HepG2 (cell line): ENCODE measurements at regions not wholly inside any gene's neighbourhood (a gene's known extent, or its start where the extent isn't known, plus 50 kb on each side); places are given as distances from the start of the nearest gene placed in this dataset.

ENCODE experiments used
- ATAC-seq: fragments of 200-7000 bp; cut with Tn5 transposase; 3 replicates; pipeline ENCODE4 v1.9.1; 2020; ENCODE audit warnings: mild to moderate bottlenecking, moderate library complexity
- BruUV-seq: library from RNA; stranded (reverse); fragments of 400-500 nt; replicated peaks from 2 replicates; lab custom pipeline; 2021; lab: Mats Ljungman, UMichigan
- CTCF ChIA-PET: fragments of 300-600 bp; formaldehyde crosslinking; extraction: SDS; loops from one replicate; lab custom pipeline; 2021; ENCODE audit warnings: low total read pairs, inconsistent platforms, low intra/inter-chr PET ratio; lab: Yijun Ruan, JAX
- POLR2A ChIA-PET: fragments of 350-600 bp; sonication (Branson Sonifier 250); formaldehyde crosslinking; loops from one replicate; lab custom pipeline; 2020; ENCODE audit warnings: antibody characterized with exemption, inconsistent platforms; lab: Yijun Ruan, JAX
- DNase-seq: peaks from one replicate; pipeline ENCODE4 v3.0.0-alpha.2; 2015; ENCODE audit warnings: low spot score
- FAIRE-seq: peaks from 3 replicates; lab custom pipeline; 2011; peaks lifted over from hg19 to GRCh38; lab: Jason Lieb, UNC
- H2AFZ ChIP-seq: one replicate; pipeline ENCODE4 v1.6.1; 2011; ENCODE audit warnings: low read length, inconsistent platforms
- H3K27ac ChIP-seq: fragments of 300-600 bp; 3 replicates; pipeline ENCODE4 v1.8.0; 2011; ENCODE audit warnings: mixed run types, mild to moderate bottlenecking, mixed read lengths, low read length, inconsistent platforms; ENCODE audit not compliant: insufficient read depth; ENCODE audit errors: extremely low read length
- H3K27me3 ChIP-seq, 2 experiments: fragments of 200-600 bp in 1 of 2; 2 replicates in 1 of 2; 3 replicates in 1 of 2; pipeline versions ENCODE4 v1.6.0 to v1.8.0; 2011; ENCODE audit warnings: low read length in 2 of 2, mild to moderate bottlenecking in 2 of 2, moderate library complexity in 2 of 2, inconsistent platforms in 1 of 2; ENCODE audit not compliant: insufficient read depth in 2 of 2, control insufficient read depth in 1 of 2
- H3K36me3 ChIP-seq, 2 experiments: fragments of 200-600 bp in 1 of 2; replicated peaks in 1 of 2; 2 replicates in 1 of 2; 3 replicates in 1 of 2; pipeline versions ENCODE4 v1.5.1 to v1.8.0; 2011; ENCODE audit warnings: low read length in 2 of 2, inconsistent platforms in 1 of 2; ENCODE audit not compliant: insufficient read depth in 2 of 2, control insufficient read depth in 1 of 2
- H3K4me1 ChIP-seq: 2 replicates; pipeline ENCODE4 v1.5.1; 2012; ENCODE audit warnings: low read length, inconsistent platforms; ENCODE audit not compliant: insufficient read depth
- H3K4me2 ChIP-seq: 2 replicates; pipeline ENCODE4 v1.6.0; 2011; ENCODE audit warnings: low read depth, low read length, inconsistent platforms
- H3K4me3 ChIP-seq, 3 experiments: fragments of 200-600 bp in 1 of 3; sonication (generic), shearing (Covaris generic) in 1 of 3; replicated peaks in 1 of 3; 2 replicates each; pipeline ENCODE4 v1.5.1; 2011 to 2016; ENCODE audit warnings: low read length in 3 of 3, inconsistent platforms in 2 of 3, low read depth in 2 of 3, mild to moderate bottlenecking in 2 of 3, control low read depth in 1 of 3, mixed read lengths in 1 of 3; ENCODE audit not compliant: insufficient read depth in 1 of 3
- H3K79me2 ChIP-seq: one replicate; pipeline ENCODE4 v1.6.1; 2011; ENCODE audit warnings: low read length, inconsistent platforms; ENCODE audit not compliant: insufficient read depth
- H3K9ac ChIP-seq: 2 replicates; pipeline ENCODE4 v1.6.0; 2011; ENCODE audit warnings: mild to moderate bottlenecking, low read depth, low read length, inconsistent platforms; ENCODE audit not compliant: insufficient read depth
- H3K9me3 ChIP-seq: 2 replicates; pipeline ENCODE4 v1.5.1; 2012; ENCODE audit warnings: mild to moderate bottlenecking, low read length
- H4K20me1 ChIP-seq: 2 replicates; pipeline ENCODE4 v1.6.0; 2011; ENCODE audit warnings: inconsistent platforms, mild to moderate bottlenecking, low read length, moderate library complexity; ENCODE audit not compliant: insufficient read depth
- ASH2L ChIP-seq: fragments of 300-600, 200-600 bp; sonication (generic); IDR thresholded peaks from 2 replicates; pipeline ENCODE4 v1.7.0; 2017; ENCODE audit warnings: low read depth, mild to moderate bottlenecking, moderate library complexity, mixed read lengths, low read length; ENCODE audit not compliant: insufficient read length
- DNMT1 ChIP-seq: sonication (generic); formaldehyde crosslinking; IDR thresholded peaks from 2 replicates; pipeline ENCODE4 v1.5.1; 2020; ENCODE audit warnings: mild to moderate bottlenecking, missing genetic modification reagents
- ELF3 ChIP-seq: IDR thresholded peaks from 2 replicates; pipeline ENCODE4 v1.6.1; 2016; ENCODE audit warnings: missing genetic modification reagents, missing compliant biosample characterization
- FOSL1 ChIP-seq: sonication (generic); formaldehyde crosslinking; IDR thresholded peaks from 2 replicates; pipeline ENCODE4 v1.9.0; 2021; ENCODE audit warnings: missing genetic modification reagents, borderline replicate concordance
- JUNB ChIP-seq: sonication (generic); formaldehyde crosslinking; IDR thresholded peaks from 2 replicates; pipeline ENCODE4 v1.8.0; 2022; ENCODE audit warnings: missing genetic modification reagents, mild to moderate bottlenecking, borderline replicate concordance
- PHB2 ChIP-seq: fragments of 450-650 bp; IDR thresholded peaks from 2 replicates; pipeline ENCODE4 v1.6.1; 2018; ENCODE audit not compliant: partially characterized antibody
- RFX5 ChIP-seq: IDR thresholded peaks from 2 replicates; pipeline ENCODE4 v1.6.1; 2011; ENCODE audit warnings: low read depth, low read length, improper control_type of control experiment
- STAG1 ChIP-seq: sonication (generic); formaldehyde crosslinking; IDR thresholded peaks from 2 replicates; pipeline ENCODE4 v1.4.0; 2020; ENCODE audit warnings: missing genetic modification reagents
- TEAD3 ChIP-seq: optimal IDR thresholded peaks from 2 replicates; pipeline ENCODE3; 2016; ENCODE audit warnings: borderline replicate concordance
- XBP1 ChIP-seq: sonication (generic); formaldehyde crosslinking; IDR thresholded peaks from 2 replicates; pipeline ENCODE4 v1.5.0; 2020; ENCODE audit warnings: missing genetic modification reagents
- ZNF33A ChIP-seq: sonication (generic); formaldehyde crosslinking; IDR thresholded peaks from 2 replicates; pipeline ENCODE4 v1.5.1; 2020; ENCODE audit warnings: missing genetic modification reagents, mild to moderate bottlenecking, moderate library complexity, borderline replicate concordance
- ZNF350 ChIP-seq: sonication (generic); formaldehyde crosslinking; IDR thresholded peaks from 2 replicates; pipeline ENCODE4 v1.4.0; 2020; ENCODE audit warnings: mild to moderate bottlenecking, low read depth, missing genetic modification reagents, borderline replicate concordance
- ZNF720 ChIP-seq: sonication (generic); formaldehyde crosslinking; IDR thresholded peaks from 2 replicates; pipeline ENCODE4 v1.4.0; 2020; ENCODE audit warnings: missing genetic modification reagents
- WGBS: methylation state at CpG from one replicate; pipeline ENCODE4 v1.1.6; 2017; ENCODE audit warnings: low lambda C conversion rate; 5-methylcytosine and 5-hydroxymethylcytosine counted together
- in situ Hi-C: cut with HindIII; loops from 2 replicates; pipeline ENCODE4 v1.10.0; 2017; ENCODE audit warnings: low pct_unique_long_range_greater_than_20kb; ENCODE audit not compliant: extremely low pct_ligation_motif_present
- intact Hi-C: fragments of 100-400 bp; cut with micrococcal nuclease; formaldehyde crosslinking; loops from one replicate; pipeline ENCODE4 v1.10.0; 2022; ENCODE audit not compliant: unreplicated experiment
- TF ChIP-seq, protein P1 (sequence below): sonication (generic); formaldehyde crosslinking; IDR thresholded peaks from 2 replicates; pipeline ENCODE4 v1.5.0; 2020; ENCODE audit warnings: mild to moderate bottlenecking, missing genetic modification reagents, moderate library complexity
- TF ChIP-seq, protein P2 (sequence below): sonication (generic); formaldehyde crosslinking; IDR thresholded peaks from 2 replicates; pipeline ENCODE4 v1.4.0; 2020; ENCODE audit warnings: missing genetic modification reagents, borderline replicate concordance
- TF ChIP-seq, protein P3 (sequence below): sonication (generic); formaldehyde crosslinking; IDR thresholded peaks from 2 replicates; pipeline ENCODE4 v1.9.0; 2021; ENCODE audit warnings: missing genetic modification reagents, mild to moderate bottlenecking, borderline replicate concordance

DNA sequence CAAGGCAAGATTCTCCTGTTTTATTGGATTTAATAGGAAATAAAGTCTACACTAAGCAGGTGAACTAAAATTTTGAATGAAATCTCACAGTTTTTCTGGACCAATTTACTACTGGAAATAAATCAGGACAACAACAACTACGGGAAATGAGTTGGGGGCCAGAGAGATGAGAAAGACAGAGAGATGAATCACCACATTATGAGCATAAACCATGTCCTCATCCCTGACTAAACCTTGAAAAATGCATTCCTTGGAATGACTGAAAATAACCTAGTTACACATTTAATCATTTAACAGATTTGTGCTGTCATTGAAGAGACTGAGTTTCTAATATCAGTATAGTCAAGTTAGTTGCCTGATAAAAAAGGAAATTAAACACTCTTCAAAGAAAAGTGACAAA is 608.4 kb upstream of the KCND2 start:
- no peak overlapping the region for H3K4me2 ChIP-seq
- no peaks in the 10 kb centered on the region for H3K9me3 ChIP-seq
- no peak overlapping the region for H2AFZ ChIP-seq
- ChIA-PET CTCF (no interaction called here), POLR2A (no interaction called here)
- DNase-seq = no peak
- no peak for FAIRE-seq
- no peaks in the 10 kb centered on the region for H3K27me3 ChIP-seq
- H3K36me3 ChIP-seq = no peaks in the 10 kb centered on the region
- H3K79me2 ChIP-seq = no peaks in the 10 kb centered on the region
- TF ChIP-seq DNMT1 (no peak), ZNF33A (CRISPR knock-in tag) (no peak), ZNF350 (CRISPR knock-in tag) (no peak), XBP1 (no peak), RFX5 (no peak), TEAD3 (CRISPR knock-in tag) (no peak)
- TF ChIP-seq, protein P1, sequence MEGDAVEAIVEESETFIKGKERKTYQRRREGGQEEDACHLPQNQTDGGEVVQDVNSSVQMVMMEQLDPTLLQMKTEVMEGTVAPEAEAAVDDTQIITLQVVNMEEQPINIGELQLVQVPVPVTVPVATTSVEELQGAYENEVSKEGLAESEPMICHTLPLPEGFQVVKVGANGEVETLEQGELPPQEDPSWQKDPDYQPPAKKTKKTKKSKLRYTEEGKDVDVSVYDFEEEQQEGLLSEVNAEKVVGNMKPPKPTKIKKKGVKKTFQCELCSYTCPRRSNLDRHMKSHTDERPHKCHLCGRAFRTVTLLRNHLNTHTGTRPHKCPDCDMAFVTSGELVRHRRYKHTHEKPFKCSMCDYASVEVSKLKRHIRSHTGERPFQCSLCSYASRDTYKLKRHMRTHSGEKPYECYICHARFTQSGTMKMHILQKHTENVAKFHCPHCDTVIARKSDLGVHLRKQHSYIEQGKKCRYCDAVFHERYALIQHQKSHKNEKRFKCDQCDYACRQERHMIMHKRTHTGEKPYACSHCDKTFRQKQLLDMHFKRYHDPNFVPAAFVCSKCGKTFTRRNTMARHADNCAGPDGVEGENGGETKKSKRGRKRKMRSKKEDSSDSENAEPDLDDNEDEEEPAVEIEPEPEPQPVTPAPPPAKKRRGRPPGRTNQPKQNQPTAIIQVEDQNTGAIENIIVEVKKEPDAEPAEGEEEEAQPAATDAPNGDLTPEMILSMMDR (CRISPR knock-in tag) = no peak
- in situ Hi-C loops (no loop called here), intact Hi-C loops (no loop called here)
- no peaks in the 10 kb centered on the region for H4K20me1 ChIP-seq
- BruUV-seq = no TSS peak
- no peaks in the 10 kb centered on the region for H3K4me1 ChIP-seq
- no peak overlapping the region for H3K4me3 ChIP-seq
- no peak overlapping the region for H3K9ac ChIP-seq
- 0% methylated on average over 1 of the region's 1 CpG for WGBS
- no peak overlapping the region for H3K27ac ChIP-seq
- no peak for ATAC-seq

DNA sequence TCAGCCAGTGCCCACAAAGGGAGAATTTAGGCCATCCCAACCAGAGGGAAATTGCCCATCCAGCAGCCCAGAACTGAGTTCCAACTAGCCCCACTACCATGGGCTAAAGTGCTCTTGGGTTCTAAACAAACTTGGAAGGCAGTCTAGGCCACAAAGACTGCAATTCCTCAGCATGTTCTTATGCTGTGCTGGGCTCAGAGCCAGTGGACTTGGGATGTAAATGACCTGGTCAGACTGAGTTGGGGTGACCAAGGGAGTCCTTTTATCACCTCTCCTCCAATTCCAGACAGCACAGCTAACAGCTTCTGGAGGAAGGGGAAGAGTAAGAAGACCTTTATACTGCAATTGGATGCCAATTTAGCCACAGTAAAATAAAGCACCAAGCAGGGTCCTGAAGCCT is 607.2 kb upstream of the KCND2 start:
- in situ Hi-C loops = no loop called here
- H3K4me1 ChIP-seq = no peaks in the 10 kb centered on the region
- FAIRE-seq = no peak
- H4K20me1 ChIP-seq = no peaks in the 10 kb centered on the region
- no peak for ATAC-seq
- no peak overlapping the region for H3K4me2 ChIP-seq
- H3K27ac ChIP-seq = no peak overlapping the region
- POLR2A ChIA-PET = no interaction called here
- BruUV-seq = no TSS peak
- no peaks in the 10 kb centered on the region for H3K36me3 ChIP-seq
- H3K79me2 ChIP-seq = no peaks in the 10 kb centered on the region
- intact Hi-C loops = no loop called here
- no peaks in the 10 kb centered on the region for H3K27me3 ChIP-seq
- no peak overlapping the region for H3K4me3 ChIP-seq
- H2AFZ ChIP-seq = no peak overlapping the region
- TF ChIP-seq JUNB (CRISPR knock-in tag) (no peak), FOSL1 (CRISPR knock-in tag) (no peak), STAG1 (CRISPR knock-in tag) (no peak), PHB2 (no peak), ELF3 (CRISPR knock-in tag) (no peak), ZNF720 (CRISPR knock-in tag) (no peak), ASH2L (no peak)
- TF ChIP-seq, protein P2, sequence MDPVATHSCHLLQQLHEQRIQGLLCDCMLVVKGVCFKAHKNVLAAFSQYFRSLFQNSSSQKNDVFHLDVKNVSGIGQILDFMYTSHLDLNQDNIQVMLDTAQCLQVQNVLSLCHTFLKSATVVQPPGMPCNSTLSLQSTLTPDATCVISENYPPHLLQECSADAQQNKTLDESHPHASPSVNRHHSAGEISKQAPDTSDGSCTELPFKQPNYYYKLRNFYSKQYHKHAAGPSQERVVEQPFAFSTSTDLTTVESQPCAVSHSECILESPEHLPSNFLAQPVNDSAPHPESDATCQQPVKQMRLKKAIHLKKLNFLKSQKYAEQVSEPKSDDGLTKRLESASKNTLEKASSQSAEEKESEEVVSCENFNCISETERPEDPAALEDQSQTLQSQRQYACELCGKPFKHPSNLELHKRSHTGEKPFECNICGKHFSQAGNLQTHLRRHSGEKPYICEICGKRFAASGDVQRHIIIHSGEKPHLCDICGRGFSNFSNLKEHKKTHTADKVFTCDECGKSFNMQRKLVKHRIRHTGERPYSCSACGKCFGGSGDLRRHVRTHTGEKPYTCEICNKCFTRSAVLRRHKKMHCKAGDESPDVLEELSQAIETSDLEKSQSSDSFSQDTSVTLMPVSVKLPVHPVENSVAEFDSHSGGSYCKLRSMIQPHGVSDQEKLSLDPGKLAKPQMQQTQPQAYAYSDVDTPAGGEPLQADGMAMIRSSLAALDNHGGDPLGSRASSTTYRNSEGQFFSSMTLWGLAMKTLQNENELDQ = no peak
- TF ChIP-seq, protein P3, sequence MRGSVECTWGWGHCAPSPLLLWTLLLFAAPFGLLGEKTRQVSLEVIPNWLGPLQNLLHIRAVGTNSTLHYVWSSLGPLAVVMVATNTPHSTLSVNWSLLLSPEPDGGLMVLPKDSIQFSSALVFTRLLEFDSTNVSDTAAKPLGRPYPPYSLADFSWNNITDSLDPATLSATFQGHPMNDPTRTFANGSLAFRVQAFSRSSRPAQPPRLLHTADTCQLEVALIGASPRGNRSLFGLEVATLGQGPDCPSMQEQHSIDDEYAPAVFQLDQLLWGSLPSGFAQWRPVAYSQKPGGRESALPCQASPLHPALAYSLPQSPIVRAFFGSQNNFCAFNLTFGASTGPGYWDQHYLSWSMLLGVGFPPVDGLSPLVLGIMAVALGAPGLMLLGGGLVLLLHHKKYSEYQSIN = no peak
- TF ChIP-seq, all 625 proteins: peak for 0
- no peaks in the 10 kb centered on the region for H3K9me3 ChIP-seq
- CTCF ChIA-PET = no interaction called here
- DNase-seq = no peak
- no peak overlapping the region for H3K9ac ChIP-seq
